ENCODE measurements at regions not wholly inside any gene's neighbourhood (a gene's known extent, or its start where the extent isn't known, plus 50 kb on each side); places are given as distances from the start of the nearest gene placed in this dataset.

DNA sequence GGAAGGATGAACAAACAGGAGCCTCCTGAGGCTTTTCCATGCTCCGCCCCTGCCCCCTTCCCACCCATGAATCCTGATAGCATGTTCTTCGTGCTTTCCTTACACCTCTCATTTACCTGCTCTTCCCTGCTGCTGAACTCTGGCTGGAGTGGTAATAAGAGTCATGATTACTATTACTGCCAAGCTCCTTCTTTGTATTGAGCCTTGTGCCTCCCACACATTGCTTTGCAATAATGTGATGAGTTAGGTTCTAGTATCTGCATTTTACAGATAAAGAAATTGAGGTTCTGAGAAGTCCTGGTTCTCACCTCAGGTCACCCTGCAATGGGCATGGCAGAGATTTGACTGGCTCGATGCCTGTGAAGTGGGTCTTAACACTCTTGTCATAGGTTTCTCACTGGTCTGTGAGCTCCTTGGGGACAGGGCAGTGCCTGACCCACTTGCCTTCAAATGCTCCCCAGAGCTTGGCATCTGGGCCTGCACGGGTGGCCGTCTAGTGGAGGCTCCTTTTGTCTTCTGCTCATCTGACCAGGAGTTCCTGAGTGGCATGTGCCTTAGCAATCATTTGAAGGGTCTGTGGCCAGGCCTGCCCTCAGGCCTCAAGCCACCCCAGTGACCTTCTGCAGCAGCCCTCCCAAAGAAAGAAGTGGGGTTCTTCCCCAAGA, 309.2 kb upstream of the ZMIZ1 start:
- Histone ChIP-seq H3K4me2 (ENCODE audit: low read length) (no peak overlapping the region), H3K9me3 (ENCODE audit: low read length) (no peaks in the 10 kb centered on the region), H3K27ac (ENCODE audit: low read depth, low read length, poor library complexity, severe bottlenecking) (no peak overlapping the region), H4K20me1 (ENCODE audit: insufficient read depth, low read length) (no peaks in the 10 kb centered on the region), H3K36me3 (ENCODE audit: insufficient read depth, low read length) (no peaks in the 10 kb centered on the region), H3K9me2 (ENCODE audit: insufficient read depth, low read length) (no peaks in the 10 kb centered on the region), H3K79me2 (ENCODE audit: insufficient read depth, low read depth, low read length) (no peaks in the 10 kb centered on the region), H2AFZ (ENCODE audit: low read length) (no peak overlapping the region), H3K4me1 (ENCODE audit: insufficient read depth, low read length, poor library complexity, severe bottlenecking) (no peaks in the 10 kb centered on the region), H3K4me3 (ENCODE audit: low read depth, low read length, poor library complexity, severe bottlenecking) (no peak overlapping the region)
- no peak for DNase-seq (ENCODE audit: low spot score)
- no TSS peak for BruUV-seq (replicated peaks)
- POLR2A ChIA-PET = no interaction called here
- no peak for TF ChIP-seq CTCF (conservative IDR thresholded peaks at IDR 0.05; ENCODE audit: low read length)
- intact Hi-C loops (cut with micrococcal nuclease; ENCODE audit: unreplicated experiment) = no loop called here
- CTCF ChIA-PET (ENCODE audit: unreplicated experiment) = no interaction called here

DNA sequence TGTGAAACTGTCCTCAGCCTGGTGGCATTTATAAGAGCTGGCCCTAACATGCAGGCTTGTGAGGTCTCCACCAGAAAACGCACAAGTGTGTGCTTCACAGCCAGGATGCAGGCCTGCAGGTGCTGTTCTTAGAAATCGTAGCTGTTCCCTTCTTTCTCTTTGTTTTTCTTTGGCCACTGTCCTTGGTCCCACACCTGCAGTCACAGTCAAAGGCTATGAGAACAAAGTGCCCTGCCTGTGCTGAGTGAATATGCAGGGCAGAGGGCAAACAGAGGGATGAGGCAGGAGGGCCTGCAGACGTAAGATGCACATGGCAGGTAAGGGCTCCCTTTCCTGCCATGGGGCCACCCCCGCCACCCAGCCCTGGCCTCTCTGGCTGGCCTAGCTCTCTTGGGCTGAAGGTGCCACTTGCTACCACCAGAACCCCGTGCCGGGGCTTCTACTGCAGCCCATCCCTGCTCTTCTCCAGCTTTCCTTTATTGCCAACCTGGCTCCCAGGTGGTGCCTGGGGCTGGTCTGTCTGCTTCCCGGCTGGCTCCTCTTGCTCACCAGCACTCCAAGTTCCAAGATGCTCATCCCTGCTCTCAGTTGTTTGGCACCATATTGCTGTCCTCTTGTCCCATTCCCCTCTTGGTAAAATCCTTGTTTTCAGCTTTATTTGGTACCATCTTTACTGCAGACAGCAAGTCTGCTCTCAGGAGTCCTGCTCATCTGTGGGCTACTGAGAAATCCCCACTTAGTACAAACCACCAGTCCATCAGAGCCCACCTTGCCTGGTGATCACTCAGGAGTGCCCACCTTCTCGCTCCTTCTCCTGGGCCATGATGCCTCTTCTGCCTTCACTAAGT, 308.1 kb upstream of the ZMIZ1 start:
- Histone ChIP-seq H3K4me3 (ENCODE audit: low read depth, low read length, poor library complexity, severe bottlenecking) (no peak overlapping the region), H3K4me1 (ENCODE audit: insufficient read depth, low read length, poor library complexity, severe bottlenecking) (no peaks in the 10 kb centered on the region), H3K9me3 (ENCODE audit: low read length) (no peaks in the 10 kb centered on the region), H3K4me2 (ENCODE audit: low read length) (no peak overlapping the region), H3K27ac (ENCODE audit: low read depth, low read length, poor library complexity, severe bottlenecking) (no peak overlapping the region), H4K20me1 (ENCODE audit: insufficient read depth, low read length) (no peaks in the 10 kb centered on the region), H3K36me3 (ENCODE audit: insufficient read depth, low read length) (no peaks in the 10 kb centered on the region), H3K9me2 (ENCODE audit: insufficient read depth, low read length) (no peaks in the 10 kb centered on the region), H3K79me2 (ENCODE audit: insufficient read depth, low read depth, low read length) (no peaks in the 10 kb centered on the region), H2AFZ (ENCODE audit: low read length) (no peak overlapping the region)
- TF ChIP-seq EZH2phosphoT487 (IDR thresholded peaks at IDR 0.05; ENCODE audit: borderline replicate concordance, low read depth, low read length) (no peak), CTCF (conservative IDR thresholded peaks at IDR 0.05; ENCODE audit: low read length) (no peak)
- ChIA-PET POLR2A (no interaction called here), CTCF (ENCODE audit: unreplicated experiment) (no interaction called here)
- intact Hi-C loops (cut with micrococcal nuclease; ENCODE audit: unreplicated experiment) = no loop called here
- peak; percentile 11 for DNase-seq (ENCODE audit: low spot score)
- no TSS peak for BruUV-seq (replicated peaks)

- Histone ChIP-seq H3K4me1 (ENCODE audit: insufficient read depth, low read length, poor library complexity, severe bottlenecking) (no peaks in the 10 kb centered on the region), H3K9me2 (ENCODE audit: insufficient read depth, low read length) (no peaks in the 10 kb centered on the region), H3K36me3 (ENCODE audit: insufficient read depth, low read length) (no peaks in the 10 kb centered on the region), H3K4me2 (ENCODE audit: low read length) (no peak overlapping the region), H2AFZ (ENCODE audit: low read length) (no peak overlapping the region), H3K79me2 (ENCODE audit: insufficient read depth, low read depth, low read length) (no peaks in the 10 kb centered on the region), H3K9me3 (ENCODE audit: low read length) (no peaks in the 10 kb centered on the region), H3K4me3 (ENCODE audit: low read depth, low read length, poor library complexity, severe bottlenecking) (no peak overlapping the region), H3K27ac (ENCODE audit: low read depth, low read length, poor library complexity, severe bottlenecking) (no peak overlapping the region), H4K20me1 (ENCODE audit: insufficient read depth, low read length) (no peaks in the 10 kb centered on the region)
- intact Hi-C loops (cut with micrococcal nuclease; ENCODE audit: unreplicated experiment) = no loop called here
- DNase-seq (ENCODE audit: low spot score) = no peak
- TF ChIP-seq CTCF (conservative IDR thresholded peaks at IDR 0.05; ENCODE audit: low read length) (no peak), EZH2phosphoT487 (IDR thresholded peaks at IDR 0.05; ENCODE audit: borderline replicate concordance, low read depth, low read length) (no peak)
- POLR2A ChIA-PET = no interaction called here
- CTCF ChIA-PET (ENCODE audit: unreplicated experiment) = no interaction called here
- BruUV-seq (replicated peaks) = no TSS peak
These were observed 307.4 kb upstream of the ZMIZ1 start for GRCh38 chr10:78761311-78761781.

Measured in OCI-LY7 (cell line).